ENCODE measurements at regions not wholly inside any gene's neighbourhood (a gene's known extent, or its start where the extent isn't known, plus 50 kb on each side); places are given as distances from the start of the nearest gene placed in this dataset.

- no peaks in the 10 kb centered on the region for H3K36me3 Mint-ChIP-seq
- Histone ChIP-seq H3K4me3 (ENCODE audit: low read length) (no peak overlapping the region), H3K36me3 (ENCODE audit: insufficient read depth, low read length) (no peaks in the 10 kb centered on the region), H3K27ac (ENCODE audit: low read depth, low read length) (no peak overlapping the region), H3K4me1 (ENCODE audit: insufficient read depth, low read length) (no peaks in the 10 kb centered on the region), H3K9me3 (ENCODE audit: low read length) (no peaks in the 10 kb centered on the region), H3K27me3 (ENCODE audit: insufficient read depth, low read length, poor library complexity, severe bottlenecking) (no peaks in the 10 kb centered on the region)
- H3K9me3 Mint-ChIP-seq, result peaks cover 7 to 22% (median 14%) of the 10 kb centered on the region in 5 donors
- no peak for DNase-seq
- no peak overlapping the region for H3K4me3 Mint-ChIP-seq
- no peaks in the 10 kb centered on the region for H3K27me3 Mint-ChIP-seq
- ChIA-PET CTCF (no interaction called here), POLR2A (no interaction called here)
- H3K27ac Mint-ChIP-seq, result no peak overlapping the region
- H3K4me1 Mint-ChIP-seq, result no peaks in the 10 kb centered on the region
These were observed 594.0 kb downstream of the TYW1 start for GRCh38 chr7:67590649-67591048.

- no peak overlapping the region for H3K27ac ChIP-seq (ENCODE audit: low read depth, low read length)
- Mint-ChIP-seq H3K27ac (no peak overlapping the region), H3K36me3 (no peaks in the 10 kb centered on the region), H3K4me1 (no peaks in the 10 kb centered on the region), H3K4me3 (no peak overlapping the region), H3K27me3 (peaks cover 0 to 2% of the 10 kb centered on the region in 2 donors), H3K9me3 (peaks cover 7 to 18% (median 11%) of the 10 kb centered on the region in 5 donors)
- no peaks in the 10 kb centered on the region for H3K9me3 ChIP-seq (ENCODE audit: low read length)
- no peaks in the 10 kb centered on the region for H3K27me3 ChIP-seq (ENCODE audit: insufficient read depth, low read length, poor library complexity, severe bottlenecking)
- no peaks in the 10 kb centered on the region for H3K4me1 ChIP-seq (ENCODE audit: insufficient read depth, low read length)
- CTCF ChIA-PET, result no interaction called here
- POLR2A ChIA-PET, result no interaction called here
- no peaks in the 10 kb centered on the region for H3K36me3 ChIP-seq (ENCODE audit: insufficient read depth, low read length)
- H3K4me3 ChIP-seq (ENCODE audit: low read length), result no peak overlapping the region
- no peak for DNase-seq
These were observed 597.2 kb downstream of the TYW1 start for GRCh38 chr7:67593794-67594193.

- no peak overlapping the region for H3K4me3 Mint-ChIP-seq
- ChIA-PET CTCF (no interaction called here), POLR2A (no interaction called here)
- H3K36me3 Mint-ChIP-seq, result no peaks in the 10 kb centered on the region
- no peak for DNase-seq
- H3K4me1 Mint-ChIP-seq, result no peaks in the 10 kb centered on the region
- Histone ChIP-seq H3K4me3 (ENCODE audit: low read length) (no peak overlapping the region), H3K27me3 (ENCODE audit: insufficient read depth, low read length, poor library complexity, severe bottlenecking) (no peaks in the 10 kb centered on the region), H3K4me1 (ENCODE audit: insufficient read depth, low read length) (no peaks in the 10 kb centered on the region), H3K36me3 (ENCODE audit: insufficient read depth, low read length) (no peaks in the 10 kb centered on the region), H3K27ac (ENCODE audit: low read depth, low read length) (no peak overlapping the region), H3K9me3 (ENCODE audit: low read length) (no peaks in the 10 kb centered on the region)
- H3K27ac Mint-ChIP-seq, result no peak overlapping the region
- peaks cover 0 to 2% of the 10 kb centered on the region in 2 donors for H3K27me3 Mint-ChIP-seq
- H3K9me3 Mint-ChIP-seq, result peaks cover 2 to 13% (median 7%) of the 10 kb centered on the region in 5 donors
These were observed 599.0 kb downstream of the TYW1 start for GRCh38 chr7:67595431-67596180.

- no peaks in the 10 kb centered on the region for H3K36me3 Mint-ChIP-seq
- POLR2A ChIA-PET, result no interaction called here
- Histone ChIP-seq H3K27ac (ENCODE audit: low read depth, low read length) (no peak overlapping the region), H3K9me3 (ENCODE audit: low read length) (no peaks in the 10 kb centered on the region), H3K27me3 (ENCODE audit: insufficient read depth, low read length, poor library complexity, severe bottlenecking) (no peaks in the 10 kb centered on the region), H3K4me3 (ENCODE audit: low read length) (no peak overlapping the region), H3K4me1 (ENCODE audit: insufficient read depth, low read length) (no peaks in the 10 kb centered on the region), H3K36me3 (ENCODE audit: insufficient read depth, low read length) (no peaks in the 10 kb centered on the region)
- DNase-seq, result no peak
- peaks cover 0 to 2% of the 10 kb centered on the region in 2 donors for H3K27me3 Mint-ChIP-seq
- CTCF ChIA-PET, result no interaction called here
- no peaks in the 10 kb centered on the region for H3K4me1 Mint-ChIP-seq
- H3K27ac Mint-ChIP-seq, result no peak overlapping the region
- no peak overlapping the region for H3K4me3 Mint-ChIP-seq
- H3K9me3 Mint-ChIP-seq, result peaks cover 0 to 18% (median 3%) of the 10 kb centered on the region in 5 donors
These were observed 600.5 kb downstream of the TYW1 start for GRCh38 chr7:67597161-67597560.

GRCh38 chr7:67598469-67598868 lies 601.8 kb downstream of the TYW1 start:
- Mint-ChIP-seq H3K27me3 (peaks cover 0 to 2% of the 10 kb centered on the region in 2 donors), H3K4me3 (no peak overlapping the region), H3K27ac (no peak overlapping the region), H3K4me1 (no peaks in the 10 kb centered on the region), H3K36me3 (no peaks in the 10 kb centered on the region), H3K9me3 (peaks cover 0 to 20% (median 5%) of the 10 kb centered on the region in 5 donors)
- Histone ChIP-seq H3K36me3 (ENCODE audit: insufficient read depth, low read length) (no peaks in the 10 kb centered on the region), H3K4me1 (ENCODE audit: insufficient read depth, low read length) (no peaks in the 10 kb centered on the region), H3K9me3 (ENCODE audit: low read length) (no peaks in the 10 kb centered on the region), H3K27ac (ENCODE audit: low read depth, low read length) (no peak overlapping the region), H3K27me3 (ENCODE audit: insufficient read depth, low read length, poor library complexity, severe bottlenecking) (no peaks in the 10 kb centered on the region), H3K4me3 (ENCODE audit: low read length) (no peak overlapping the region)
- DNase-seq, result no peak
- POLR2A ChIA-PET, result no interaction called here
- CTCF ChIA-PET, result no interaction called here

GRCh38 chr7:67599331-67600062 lies 602.9 kb downstream of the TYW1 start:
- peaks cover 0 to 2% of the 10 kb centered on the region in 2 donors for H3K27me3 Mint-ChIP-seq
- Histone ChIP-seq H3K9me3 (ENCODE audit: low read length) (no peaks in the 10 kb centered on the region), H3K27ac (ENCODE audit: low read depth, low read length) (no peak overlapping the region), H3K4me3 (ENCODE audit: low read length) (no peak overlapping the region), H3K4me1 (ENCODE audit: insufficient read depth, low read length) (no peaks in the 10 kb centered on the region), H3K27me3 (ENCODE audit: insufficient read depth, low read length, poor library complexity, severe bottlenecking) (no peaks in the 10 kb centered on the region), H3K36me3 (ENCODE audit: insufficient read depth, low read length) (no peaks in the 10 kb centered on the region)
- ChIA-PET POLR2A (no interaction called here), CTCF (no interaction called here)
- no peak overlapping the region for H3K4me3 Mint-ChIP-seq
- H3K9me3 Mint-ChIP-seq, result peaks cover 0 to 20% (median 9%) of the 10 kb centered on the region in 5 donors
- DNase-seq, result no peak
- no peak overlapping the region for H3K27ac Mint-ChIP-seq
- H3K36me3 Mint-ChIP-seq, result no peaks in the 10 kb centered on the region
- H3K4me1 Mint-ChIP-seq, result no peaks in the 10 kb centered on the region

GRCh38 chr7:67602246-67602887 lies 605.7 kb downstream of the TYW1 start:
- no peak for DNase-seq
- Mint-ChIP-seq H3K9me3 (peaks cover 6 to 25% (median 13%) of the 10 kb centered on the region in 5 donors), H3K4me1 (no peaks in the 10 kb centered on the region)

More at GRCh38 chr7:67602246-67602887, 605.7 kb downstream of the TYW1 start:
- Mint-ChIP-seq H3K36me3 (no peaks in the 10 kb centered on the region), H3K4me3 (no peak overlapping the region), H3K27me3 (no peaks in the 10 kb centered on the region), H3K27ac (no peak overlapping the region)
- Histone ChIP-seq H3K4me1 (ENCODE audit: insufficient read depth, low read length) (no peaks in the 10 kb centered on the region), H3K27ac (ENCODE audit: low read depth, low read length) (no peak overlapping the region), H3K27me3 (ENCODE audit: insufficient read depth, low read length, poor library complexity, severe bottlenecking) (no peaks in the 10 kb centered on the region), H3K9me3 (ENCODE audit: low read length) (peaks cover 4% of the 10 kb centered on the region), H3K4me3 (ENCODE audit: low read length) (no peak overlapping the region), H3K36me3 (ENCODE audit: insufficient read depth, low read length) (no peaks in the 10 kb centered on the region)
- CTCF ChIA-PET, result no interaction called here
- POLR2A ChIA-PET, result no interaction called here
